OCI-LY7 (cell line): ENCODE measurements at regions not wholly inside any gene's neighbourhood (a gene's known extent, or its start where the extent isn't known, plus 50 kb on each side); places are given as distances from the start of the nearest gene placed in this dataset.

ENCODE experiments used
- BruUV-seq: library from RNA; stranded (reverse); fragments of 400-500 nt; replicated peaks from 2 replicates; lab custom pipeline; 2021; lab: Mats Ljungman, UMichigan
- CTCF ChIA-PET: fragments of 300-600 bp; sonication (Branson Sonifier 250); formaldehyde crosslinking; loops from one replicate; lab custom pipeline; 2022; ENCODE audit warnings: antibody characterized with exemption; ENCODE audit not compliant: unreplicated experiment; lab: Charles Lee
- POLR2A ChIA-PET: fragments of 300-600 bp; sonication (Branson Sonifier 250); formaldehyde crosslinking; loops from one replicate; lab custom pipeline; 2022; ENCODE audit warnings: antibody characterized with exemption; lab: Charles Lee
- DNase-seq: peaks from one replicate; pipeline ENCODE4 v3.0.0-alpha.2; 2015; ENCODE audit warnings: low spot score
- H2AFZ ChIP-seq: fragments of 200-600 bp; sonication (generic), shearing (Covaris generic); 2 replicates; pipeline ENCODE4 v1.6.1; 2014; ENCODE audit warnings: mild to moderate bottlenecking, antibody characterized with exemption, low read length, moderate library complexity
- H3K27ac ChIP-seq: fragments of 200-600 bp; sonication (generic); 2 replicates; pipeline ENCODE4 v1.5.1; 2014; ENCODE audit warnings: mixed run types, low read depth, mild to moderate bottlenecking, moderate library complexity, low read length, inconsistent platforms; ENCODE audit not compliant: poor library complexity, severe bottlenecking
- H3K36me3 ChIP-seq: fragments of 200-600 bp; sonication (generic); 2 replicates; pipeline ENCODE4 v1.6.1; 2014; ENCODE audit warnings: mild to moderate bottlenecking, antibody characterized with exemption, low read length, moderate library complexity, mixed read lengths; ENCODE audit not compliant: insufficient read depth
- H3K4me1 ChIP-seq: fragments of 200-600 bp; sonication (generic); 2 replicates; pipeline ENCODE4 v1.5.1; 2014; ENCODE audit warnings: mild to moderate bottlenecking, low read length; ENCODE audit not compliant: insufficient read depth, poor library complexity, severe bottlenecking
- H3K4me2 ChIP-seq: fragments of 200-600 bp; sonication (generic); 2 replicates; pipeline ENCODE4 v1.6.1; 2014; ENCODE audit warnings: mild to moderate bottlenecking, low read length
- H3K4me3 ChIP-seq: fragments of 200-600 bp; sonication (generic); 2 replicates; pipeline ENCODE4 v1.5.1; 2014; ENCODE audit warnings: mild to moderate bottlenecking, low read depth, low read length; ENCODE audit not compliant: poor library complexity, severe bottlenecking
- H3K79me2 ChIP-seq: fragments of 200-600 bp; sonication (generic); 2 replicates; pipeline ENCODE4 v1.6.1; 2016; ENCODE audit warnings: low read depth, mild to moderate bottlenecking, low read length, moderate library complexity, mixed read lengths; ENCODE audit not compliant: insufficient read depth
- H3K9me2 ChIP-seq: fragments of 200-600 bp; sonication (generic); 2 replicates; pipeline ENCODE4 v1.6.1; 2016; ENCODE audit warnings: mild to moderate bottlenecking, low read length, mixed read lengths; ENCODE audit not compliant: insufficient read depth
- H3K9me3 ChIP-seq: fragments of 200-600 bp; sonication (generic); 2 replicates; pipeline ENCODE4 v1.6.1; 2014; ENCODE audit warnings: mild to moderate bottlenecking, mixed run types, low read length, mixed read lengths
- H4K20me1 ChIP-seq: fragments of 200-600 bp; sonication (generic); 2 replicates; pipeline ENCODE4 v1.6.1; 2014; ENCODE audit warnings: mild to moderate bottlenecking, antibody characterized with exemption, low read length, moderate library complexity, mixed read lengths; ENCODE audit not compliant: insufficient read depth
- CTCF ChIP-seq: fragments of 200-600 bp; sonication (generic); conservative IDR thresholded peaks from 2 replicates; pipeline ENCODE4 v1.5.1; 2014; ENCODE audit warnings: mild to moderate bottlenecking, antibody characterized with exemption, low read length, moderate library complexity, mixed read lengths
- EZH2phosphoT487 ChIP-seq: fragments of 200-600 bp; sonication (generic); IDR thresholded peaks from 2 replicates; pipeline ENCODE4 v1.6.1; 2018; ENCODE audit warnings: low read depth, borderline replicate concordance, mild to moderate bottlenecking, mixed run types, antibody characterized with exemption, low read length, moderate library complexity, mixed read lengths
- intact Hi-C: fragments of 100-400 bp; cut with micrococcal nuclease; formaldehyde crosslinking; loops from one replicate; pipeline ENCODE4 v1.10.0; 2022; ENCODE audit not compliant: unreplicated experiment

GRCh38 chr6:158259136-158259535 lies 53.1 kb upstream of the TULP4 start:
- intact Hi-C loops: no loop called here
- peaks cover 13% of the 10 kb centered on the region; the same call in 1 of the 2 replicates for H3K36me3 ChIP-seq
- peaks cover 17% of the 10 kb centered on the region; the same call in 1 of the 2 replicates for H3K79me2 ChIP-seq
- no peak overlapping the region for H3K4me3 ChIP-seq
- H2AFZ ChIP-seq: no peak overlapping the region
- H3K9me2 ChIP-seq: no peaks in the 10 kb centered on the region
- no peak for DNase-seq
- CTCF ChIA-PET: interaction anchor here (0.6 kb wide), 1 partner anchor 260 kb away, joined by 3 read pairs; no protein-coding TSS in a partner anchor
- H3K9me3 ChIP-seq: no peaks in the 10 kb centered on the region
- peaks cover 13% of the 10 kb centered on the region; the same call in 1 of the 2 replicates for H4K20me1 ChIP-seq
- POLR2A ChIA-PET: interaction anchor here (0.7 to 1.2 kb wide), 4 partner anchors 14 to 330 kb away, joined by 3 to 5 read pairs (median 4); no protein-coding TSS in a partner anchor
- H3K4me1 ChIP-seq: no peaks in the 10 kb centered on the region
- no TSS peak for BruUV-seq
- TF ChIP-seq CTCF: no peak
- no peak for TF ChIP-seq EZH2phosphoT487
- no peak overlapping the region for H3K4me2 ChIP-seq
- H3K27ac ChIP-seq: no peak overlapping the region

- no peaks in the 10 kb centered on the region for H3K9me2 ChIP-seq
- BruUV-seq: no TSS peak
- CTCF ChIA-PET: no interaction called here
- intact Hi-C loops: no loop called here
- no peak overlapping the region for H2AFZ ChIP-seq
- POLR2A ChIA-PET: interaction anchor here (1.2 kb wide), 1 partner anchor 330 kb away, joined by 3 read pairs; no protein-coding TSS in a partner anchor
- peaks cover 17% of the 10 kb centered on the region; the same call in 1 of the 2 replicates for H3K79me2 ChIP-seq
- H3K27ac ChIP-seq: no peak overlapping the region
- H3K4me1 ChIP-seq: no peaks in the 10 kb centered on the region
- H4K20me1 ChIP-seq: peaks cover 13% of the 10 kb centered on the region; the same call in 1 of the 2 replicates
- H3K4me2 ChIP-seq: no peak overlapping the region
- H3K9me3 ChIP-seq: no peaks in the 10 kb centered on the region
- H3K36me3 ChIP-seq: peaks cover 13% of the 10 kb centered on the region; the same call in 1 of the 2 replicates
- no peak overlapping the region for H3K4me3 ChIP-seq
- TF ChIP-seq EZH2phosphoT487 (no peak), CTCF (no peak)
- no peak for DNase-seq
Measured at GRCh38 chr6:158259845-158260244, 52.4 kb upstream of the TULP4 start.

GRCh38 chr6:158262082-158262481 lies 50.2 kb upstream of the TULP4 start:
- no TSS peak for BruUV-seq
- CTCF ChIA-PET: no interaction called here
- H3K4me2 ChIP-seq: no peak overlapping the region
- peaks cover 10% of the 10 kb centered on the region; the same call in 1 of the 2 replicates for H4K20me1 ChIP-seq
- no peak overlapping the region for H3K27ac ChIP-seq
- no peak overlapping the region for H2AFZ ChIP-seq
- no peak for DNase-seq
- intact Hi-C loops: no loop called here
- no peaks in the 10 kb centered on the region for H3K9me3 ChIP-seq
- TF ChIP-seq EZH2phosphoT487 (no peak), CTCF (no peak)
- POLR2A ChIA-PET: interaction anchor here (1.2 to 1.9 kb wide), 2 partner anchors 9 to 10 kb away, joined by 3 to 6 read pairs; no protein-coding TSS in a partner anchor
- H3K36me3 ChIP-seq: peaks cover 8% of the 10 kb centered on the region; the same call in 1 of the 2 replicates
- H3K4me1 ChIP-seq: no peaks in the 10 kb centered on the region
- peaks cover 13% of the 10 kb centered on the region; the same call in 1 of the 2 replicates for H3K79me2 ChIP-seq
- H3K9me2 ChIP-seq: no peaks in the 10 kb centered on the region
- no peak overlapping the region for H3K4me3 ChIP-seq
